Stimulated activated CD4-positive, alpha-beta T cell treated with anti-CD3 and anti-CD28 coated beads, Interleukin-15, amount 100 ng/mL, for 48 hours (primary cell): ENCODE measurements at regions not wholly inside any gene's neighbourhood (a gene's known extent, or its start where the extent isn't known, plus 50 kb on each side); places are given as distances from the start of the nearest gene placed in this dataset.

ENCODE experiments used
- DNase-seq, 2 donors: peaks; one replicate each; pipeline ENCODE4 v3.0.0-alpha.2; 2020; ENCODE audit warnings: low read depth in 2 of 2

DNA sequence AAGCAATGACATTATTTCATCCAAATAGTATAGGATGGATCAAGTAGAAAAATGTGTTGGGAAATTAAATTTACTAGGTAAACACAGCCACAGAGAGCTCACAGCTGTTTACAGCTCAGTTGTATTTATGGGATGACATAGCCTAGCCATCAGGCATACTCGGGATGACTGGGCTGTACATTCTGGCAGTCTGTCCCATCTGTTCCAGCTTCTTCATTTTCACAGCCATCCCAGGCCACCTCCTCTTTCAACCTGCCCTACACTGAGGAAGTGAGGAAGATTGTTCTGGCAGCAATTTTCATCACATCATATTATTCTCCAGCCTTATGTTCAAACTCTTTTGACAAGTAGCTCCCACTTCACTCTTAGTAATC lies 98.4 kb upstream of the PFN2 start:
- no peak for DNase-seq

DNA sequence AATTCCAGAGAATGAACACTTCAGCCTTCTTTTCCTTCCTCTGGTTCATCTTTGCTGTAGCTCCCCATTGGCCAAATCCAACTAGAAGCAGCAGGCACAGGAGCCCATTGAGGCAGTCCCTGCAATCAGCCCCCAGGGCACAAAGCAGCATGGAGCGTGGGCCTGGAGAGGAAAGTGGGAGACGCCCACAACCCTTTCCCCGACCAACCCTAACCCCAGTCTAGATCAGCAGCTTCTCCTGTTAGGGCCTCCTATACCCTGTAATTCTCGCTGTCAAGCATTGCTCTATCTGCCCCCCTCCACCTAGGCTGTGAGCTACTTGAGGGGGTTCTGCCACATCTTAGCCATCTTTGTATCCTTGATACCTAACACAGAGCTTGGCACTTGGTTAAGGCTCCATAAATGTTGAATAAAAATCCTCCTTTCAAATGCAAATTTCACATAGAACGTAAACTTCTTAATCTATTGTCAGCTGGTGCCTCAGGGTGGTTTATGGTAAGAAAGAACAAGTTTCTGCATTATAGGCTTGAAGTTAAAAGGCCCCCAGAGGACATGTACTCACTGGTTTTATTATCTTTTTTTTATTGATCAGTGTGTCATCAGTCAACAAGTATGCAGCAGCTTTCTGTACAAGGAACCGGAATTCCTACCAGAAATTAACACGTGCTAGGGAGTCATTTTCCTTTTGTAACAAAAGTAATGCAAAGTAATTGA lies 97.9 kb upstream of the PFN2 start:
- no peak for DNase-seq

DNA sequence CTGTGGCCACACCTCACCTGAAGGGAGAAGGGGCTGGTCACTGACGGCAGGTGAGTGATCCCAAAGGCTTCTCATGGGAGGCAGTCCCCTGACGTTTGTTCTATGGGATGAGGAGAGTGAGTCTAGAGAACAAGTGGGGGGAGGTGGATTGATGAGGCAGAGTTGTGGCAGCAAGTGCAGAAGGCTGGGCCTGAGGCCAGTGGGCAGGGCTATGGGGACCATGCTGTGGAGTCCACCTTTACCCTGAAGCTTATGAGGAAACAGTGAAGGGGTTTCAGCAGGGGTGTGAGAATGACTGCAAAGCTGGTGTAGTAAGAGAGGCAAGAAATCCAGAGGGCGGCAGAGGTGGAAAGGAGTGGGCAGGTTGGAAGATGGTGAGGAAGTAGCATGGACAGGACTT lies 96.9 kb upstream of the PFN2 start:
- DNase-seq, result no peak

DNA sequence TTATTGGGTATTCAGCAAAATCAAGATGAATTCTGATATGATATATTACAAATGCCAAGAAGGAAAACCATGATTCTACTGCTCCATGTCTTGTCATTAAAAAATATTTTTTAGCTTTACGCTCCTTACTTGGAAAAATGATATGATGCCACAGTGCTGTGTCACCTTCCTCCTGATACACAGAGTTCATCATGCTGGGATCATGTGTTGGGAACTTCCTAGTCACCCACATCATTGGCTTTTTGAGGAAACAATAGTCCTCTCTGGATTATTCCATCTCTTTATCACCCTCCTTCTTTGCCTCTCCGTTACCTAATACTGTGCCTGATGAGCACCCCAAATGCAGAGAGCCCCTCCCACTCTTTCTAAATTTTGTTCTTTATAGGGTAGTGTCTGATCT lies 94.3 kb upstream of the PFN2 start:
- DNase-seq, result no peak

DNA sequence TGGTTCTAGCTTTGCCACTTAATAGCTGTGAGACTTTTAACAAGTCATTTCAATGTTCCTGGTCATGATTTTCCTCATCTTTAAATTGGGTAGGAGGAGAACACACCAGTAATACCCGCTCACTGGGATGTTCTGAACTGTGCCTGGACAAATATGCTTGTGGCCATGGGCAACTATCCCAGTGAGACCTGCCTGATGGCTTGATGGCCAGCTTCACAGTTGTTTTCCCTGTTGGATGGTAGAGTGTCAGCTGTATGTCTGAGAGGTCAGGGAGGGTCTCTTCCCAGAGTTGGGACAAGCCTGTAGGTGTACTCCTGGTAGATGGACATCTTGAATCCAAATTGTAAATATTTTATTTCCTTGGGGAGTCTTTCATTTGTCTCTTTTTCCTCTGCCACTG lies 92.5 kb upstream of the PFN2 start:
- no peak for DNase-seq

DNA sequence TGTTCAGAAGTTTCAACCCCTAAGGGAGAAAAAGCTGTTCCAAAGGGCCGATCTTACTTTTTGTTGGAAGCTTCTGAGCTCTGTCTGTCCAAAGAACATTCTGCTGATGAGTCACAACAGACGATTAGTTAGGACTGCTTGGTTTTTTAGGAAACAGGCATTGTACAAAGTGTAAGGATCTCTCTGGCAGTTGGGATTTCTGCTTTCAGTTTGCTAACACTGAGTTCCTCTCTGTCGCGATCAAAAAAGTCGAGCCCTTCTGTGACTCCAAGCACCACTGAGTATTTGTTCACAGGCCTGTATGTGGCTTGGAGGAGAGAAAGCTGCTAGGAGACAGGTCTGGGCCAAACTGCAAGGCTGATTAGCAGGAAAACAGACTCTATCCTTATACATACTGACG lies 91.8 kb upstream of the PFN2 start:
- DNase-seq, result no peak

DNA sequence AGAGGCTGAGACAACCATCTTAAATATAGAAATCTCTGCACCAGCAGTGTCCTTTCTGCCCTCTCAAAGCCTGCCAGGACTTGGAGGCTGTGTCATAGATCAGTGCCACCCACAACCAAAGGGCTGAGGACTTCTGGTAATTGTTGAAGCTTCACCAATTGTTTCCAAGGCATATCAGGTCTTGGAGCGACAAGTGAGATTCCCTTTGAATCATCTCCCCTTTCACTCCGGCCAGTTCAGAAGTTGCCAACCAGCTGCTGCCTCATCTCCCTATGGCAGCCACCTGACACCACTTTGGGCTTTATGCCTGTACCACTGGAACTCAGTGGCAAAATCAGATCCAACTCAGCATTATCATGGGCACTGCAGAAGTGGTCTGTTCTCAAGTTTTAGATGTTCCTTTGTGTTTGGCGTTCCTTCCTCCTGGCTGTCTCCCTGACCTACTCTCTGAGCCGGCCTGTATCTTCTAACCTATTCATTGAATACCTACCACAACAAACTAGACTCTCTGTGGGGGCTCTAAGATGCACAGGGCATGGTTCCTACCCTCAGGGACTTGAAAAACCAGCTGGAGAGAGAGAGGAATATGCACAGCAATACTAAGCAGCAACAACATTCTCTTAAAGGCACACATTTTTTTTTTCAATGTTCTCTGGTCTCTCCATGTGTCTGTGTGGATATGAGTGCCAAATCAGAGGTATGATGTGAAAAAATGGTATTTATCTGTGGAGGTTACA lies 90.8 kb upstream of the PFN2 start:
- DNase-seq, result no peak

DNA sequence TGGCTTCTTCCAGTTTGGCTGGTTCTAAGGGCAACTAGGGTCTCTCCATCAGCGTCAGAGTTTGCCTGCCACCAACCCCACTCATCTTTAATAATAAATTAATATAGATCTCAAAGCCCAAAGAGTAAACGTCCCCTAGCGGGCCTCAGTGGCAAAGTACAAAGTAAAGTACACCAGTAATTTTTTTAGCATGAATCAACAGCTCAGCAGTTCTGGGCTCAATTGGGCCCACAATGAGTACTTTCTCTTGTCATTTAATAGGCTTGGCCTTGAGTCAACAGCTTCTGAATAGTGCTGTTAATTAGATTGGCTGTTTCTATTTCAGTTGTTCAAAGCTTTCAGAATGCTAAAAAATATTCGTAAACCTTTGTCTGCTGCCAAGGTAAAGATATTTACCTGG lies 89.0 kb upstream of the PFN2 start:
- no peak for DNase-seq

DNA sequence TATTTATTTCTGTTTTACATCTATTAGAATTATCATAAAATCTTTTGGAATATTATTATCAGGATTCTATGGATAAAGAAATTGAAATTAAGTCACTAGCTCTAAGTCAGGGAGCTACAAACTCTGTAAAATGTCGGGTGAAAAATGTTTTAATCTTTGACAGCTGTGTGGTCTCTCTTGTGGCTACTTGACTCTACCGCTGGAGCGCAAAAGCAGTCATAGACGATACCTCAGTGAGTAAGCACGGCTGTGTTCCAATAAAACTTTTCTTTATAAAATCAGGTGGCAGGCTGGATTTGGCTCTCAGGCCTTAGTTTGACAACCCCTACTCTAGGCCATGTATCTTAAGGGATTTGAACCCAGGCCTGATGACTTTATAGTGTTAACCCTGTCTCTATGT lies 88.5 kb upstream of the PFN2 start:
- no peak for DNase-seq

DNA sequence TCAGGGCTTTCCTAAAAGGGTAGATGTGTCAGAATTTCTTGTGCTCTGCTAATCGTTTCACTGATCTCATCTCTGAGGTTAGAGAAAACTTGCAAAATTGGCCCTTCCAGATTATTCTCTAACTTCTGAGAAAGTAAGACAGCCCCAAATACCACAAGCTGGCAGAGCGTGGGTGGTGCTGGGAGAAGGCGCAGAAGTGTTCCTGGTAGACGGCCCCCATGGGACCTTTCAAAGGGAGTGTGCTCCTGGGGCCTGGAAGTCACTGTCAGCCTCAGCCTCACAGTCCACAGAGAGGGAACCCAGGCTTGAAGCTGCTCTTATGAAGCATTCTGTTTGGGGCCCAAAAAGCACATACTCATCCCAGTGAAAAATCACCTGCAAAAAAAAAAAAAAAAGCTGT lies 86.5 kb upstream of the PFN2 start:
- no peak for DNase-seq

DNA sequence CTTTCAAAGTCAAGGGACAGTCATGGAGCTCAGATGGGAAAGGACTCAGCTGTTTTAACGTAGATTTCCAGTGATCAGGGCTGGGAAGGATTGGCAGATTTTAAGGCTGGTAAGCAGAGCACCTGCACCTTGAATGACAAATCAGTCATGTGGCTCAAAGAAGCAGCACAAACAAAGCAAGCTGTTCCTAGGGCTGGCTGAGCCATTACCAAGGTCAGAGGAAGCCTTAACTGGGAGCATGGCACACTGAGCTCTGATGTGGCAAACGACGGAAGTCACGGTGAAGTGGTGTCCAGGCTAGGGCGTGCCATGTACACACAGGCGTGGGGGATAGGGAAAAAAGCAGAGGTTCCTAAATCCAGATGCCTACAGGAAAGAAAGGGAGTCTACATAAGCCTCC lies 84.6 kb upstream of the PFN2 start:
- no peak for DNase-seq

DNA sequence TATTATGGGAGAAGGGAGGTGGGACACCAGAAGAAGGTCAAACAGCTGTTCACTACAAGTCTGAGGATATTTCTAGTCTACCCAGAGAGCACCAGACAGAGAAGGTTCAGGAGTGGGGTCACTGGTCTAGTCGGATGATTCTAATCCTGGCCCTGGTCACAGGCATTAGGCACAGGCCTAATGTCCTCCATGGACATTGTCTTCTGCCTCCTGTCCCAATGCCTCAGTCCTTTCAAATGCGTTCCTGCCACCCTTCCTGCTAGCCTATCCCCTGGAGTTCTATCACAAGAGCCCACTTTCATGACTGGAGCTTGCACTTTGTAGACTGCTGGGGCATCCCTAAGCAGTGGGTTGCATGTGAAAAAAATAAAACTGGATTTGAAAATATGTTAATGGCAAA lies 83.9 kb upstream of the PFN2 start:
- DNase-seq, result no peak

DNA sequence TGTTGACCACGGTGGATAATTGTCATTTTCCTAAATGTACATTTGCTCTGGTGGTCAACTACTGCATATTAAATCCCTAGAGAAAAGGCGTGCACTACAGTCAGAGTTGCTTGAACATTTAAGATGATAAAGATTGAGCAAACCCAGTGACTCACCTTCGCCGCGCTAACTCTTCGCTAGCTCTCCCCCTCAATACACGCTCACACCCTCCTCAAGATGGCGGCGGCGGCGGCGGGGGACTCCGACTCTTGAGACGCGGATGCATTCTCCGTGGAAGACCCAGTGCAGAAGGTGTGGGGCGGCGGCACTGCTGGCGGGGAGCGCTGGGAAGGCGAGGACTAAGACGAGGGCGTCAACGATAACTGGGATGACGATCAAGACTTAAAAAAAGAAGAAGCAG lies 79.8 kb upstream of the PFN2 start:
- DNase-seq, result no peak

DNA sequence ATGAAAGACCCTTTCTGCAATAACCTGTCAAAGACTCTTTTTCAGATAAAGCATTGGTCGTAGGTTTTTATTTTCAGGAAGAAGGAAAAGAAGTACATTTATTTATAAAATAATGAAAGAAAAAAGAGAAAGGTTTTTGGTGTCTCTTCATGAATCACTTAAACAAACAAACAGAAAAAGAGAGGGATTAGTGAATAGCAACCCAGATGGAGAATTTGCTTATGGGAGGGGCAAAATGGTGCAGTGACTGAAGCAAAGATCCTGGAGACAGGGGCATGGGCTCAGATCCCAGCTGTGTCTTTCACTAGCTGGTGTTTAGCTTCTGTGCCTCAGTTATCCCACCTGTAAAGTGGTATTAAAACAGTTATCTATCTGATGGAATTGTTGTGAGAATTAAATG lies 78.6 kb upstream of the PFN2 start:
- no peak for DNase-seq

DNA sequence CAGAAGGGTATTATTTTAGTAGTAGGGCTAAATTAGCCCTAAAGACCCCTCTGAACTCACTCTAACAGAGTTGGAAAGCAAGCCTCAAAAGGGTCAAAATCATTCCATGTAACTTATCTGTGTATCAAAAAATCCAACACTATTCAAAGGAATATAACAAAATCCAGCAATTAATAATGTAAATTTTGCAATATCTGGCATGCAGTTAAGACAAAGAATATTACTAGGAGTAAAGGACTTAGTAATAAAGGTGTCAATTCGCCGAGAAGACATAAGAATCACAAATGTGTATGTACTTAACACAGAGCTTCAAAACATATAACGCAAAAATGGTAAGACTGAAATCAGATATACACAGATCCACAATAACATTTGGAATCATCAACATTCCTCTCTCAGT lies 71.2 kb upstream of the PFN2 start:
- DNase-seq, result no peak

DNA sequence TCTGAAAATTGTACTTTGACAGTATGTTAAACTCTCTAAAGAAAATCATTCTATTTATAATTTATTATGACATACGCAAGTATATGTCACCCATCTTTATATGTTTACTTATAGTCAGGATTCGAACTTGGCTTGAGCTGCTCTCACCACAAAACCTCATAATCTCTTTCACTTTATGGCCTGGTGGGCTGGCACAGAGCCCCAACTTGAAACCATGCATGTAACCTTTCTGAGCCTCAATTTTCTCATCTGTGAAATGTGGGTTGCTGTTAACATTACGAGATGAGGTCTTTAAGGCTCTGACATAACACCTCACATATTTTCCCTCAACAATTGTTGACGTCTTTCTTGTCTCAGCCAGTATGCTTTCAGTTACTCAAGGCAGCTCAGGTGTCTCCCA lies 69.4 kb upstream of the PFN2 start:
- DNase-seq, result no peak

DNA sequence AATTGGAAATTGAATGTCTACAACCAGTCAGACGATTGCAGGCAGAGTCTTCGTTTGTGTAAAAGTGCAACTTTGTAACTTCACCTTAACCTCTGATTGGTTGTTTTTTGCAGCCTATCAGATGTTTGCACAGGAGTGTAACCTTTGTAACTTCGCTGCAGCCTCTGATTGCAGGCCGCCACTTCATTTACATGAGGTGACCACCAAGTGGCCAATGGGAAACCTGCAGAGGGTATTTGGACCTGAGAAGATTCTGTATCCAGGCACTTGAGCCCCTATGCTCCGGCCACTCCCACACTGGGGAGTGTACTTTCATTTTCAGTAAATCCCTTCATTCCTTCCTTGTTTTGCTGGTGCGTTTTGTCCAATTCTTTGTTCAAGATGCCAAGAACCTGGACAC lies 68.1 kb upstream of the PFN2 start:
- no peak for DNase-seq

DNA sequence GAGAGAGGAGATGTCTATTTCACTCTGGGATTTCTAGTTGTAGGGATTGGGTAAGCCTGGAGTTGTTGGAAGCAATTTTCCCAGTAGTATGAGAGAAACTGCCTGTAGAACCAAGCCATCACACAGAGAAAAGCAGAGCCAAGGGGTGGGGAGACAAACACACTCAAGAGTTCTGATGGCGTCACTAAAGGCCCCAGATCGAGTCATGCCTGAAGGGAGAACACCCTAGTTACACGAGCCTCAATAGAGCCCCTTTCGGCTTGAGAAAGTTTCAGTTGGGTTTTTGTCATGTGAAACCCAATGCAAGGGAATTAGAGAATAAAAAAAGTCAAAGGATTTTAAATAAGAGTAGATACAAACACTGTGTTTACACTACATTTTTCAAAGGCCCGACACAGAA lies 66.1 kb upstream of the PFN2 start:
- DNase-seq, result no peak

DNA sequence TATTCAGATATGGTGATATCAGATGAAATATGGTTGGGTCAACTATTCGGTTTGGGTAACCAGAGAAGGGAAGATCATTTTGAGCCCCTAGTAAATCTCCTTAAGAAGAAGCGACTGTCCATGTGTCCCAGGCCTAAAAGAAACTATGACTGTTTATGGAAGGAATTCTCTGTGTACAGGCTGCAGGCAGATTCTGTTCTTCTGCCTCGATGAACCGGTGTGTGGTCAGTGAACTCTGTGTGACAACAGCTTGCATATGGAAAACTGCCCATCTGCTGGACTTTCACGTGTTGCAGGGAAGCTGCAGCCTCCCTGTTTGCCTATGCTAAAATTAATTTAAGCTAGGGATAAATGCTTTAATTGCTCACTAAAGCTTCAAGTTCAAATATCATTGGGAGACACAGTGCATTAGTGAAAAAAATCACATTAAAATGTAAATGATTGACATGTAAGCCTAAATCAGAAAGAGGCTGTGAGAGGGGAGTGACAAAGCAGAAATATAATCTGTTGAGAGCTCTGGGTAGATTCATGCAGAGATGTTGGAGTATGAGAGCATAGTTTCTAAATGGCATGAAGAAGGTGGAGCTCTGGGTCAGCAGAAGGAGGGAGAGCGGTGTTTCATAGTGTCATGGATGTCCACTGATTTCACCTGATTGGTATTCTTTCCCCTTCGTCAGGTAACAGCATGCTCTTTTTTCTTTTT lies 65.4 kb upstream of the PFN2 start:
- DNase-seq, result no peak

DNA sequence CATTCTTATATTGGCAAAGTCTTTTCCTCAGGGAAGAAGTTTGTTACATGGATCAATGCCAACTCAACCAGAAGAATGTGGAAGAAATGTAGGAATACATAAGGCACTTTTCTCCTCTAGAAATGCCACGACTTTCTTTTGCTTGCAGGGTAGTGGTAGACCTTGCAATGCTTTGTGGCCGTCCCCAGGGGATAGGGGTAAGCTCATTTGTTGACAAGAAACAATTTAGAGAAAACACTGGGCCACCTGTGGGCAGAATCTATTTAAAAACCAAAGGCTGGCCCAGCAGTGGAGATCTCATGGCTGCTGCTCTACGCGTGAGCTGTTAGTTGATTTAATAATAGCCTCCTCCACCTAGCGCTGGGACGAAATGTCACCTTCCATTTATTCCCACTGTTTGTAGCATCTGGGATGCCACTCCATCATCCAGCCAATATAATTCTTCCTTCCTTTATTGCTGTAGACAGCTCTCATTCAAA lies 64.6 kb upstream of the PFN2 start:
- DNase-seq, result no peak

DNA sequence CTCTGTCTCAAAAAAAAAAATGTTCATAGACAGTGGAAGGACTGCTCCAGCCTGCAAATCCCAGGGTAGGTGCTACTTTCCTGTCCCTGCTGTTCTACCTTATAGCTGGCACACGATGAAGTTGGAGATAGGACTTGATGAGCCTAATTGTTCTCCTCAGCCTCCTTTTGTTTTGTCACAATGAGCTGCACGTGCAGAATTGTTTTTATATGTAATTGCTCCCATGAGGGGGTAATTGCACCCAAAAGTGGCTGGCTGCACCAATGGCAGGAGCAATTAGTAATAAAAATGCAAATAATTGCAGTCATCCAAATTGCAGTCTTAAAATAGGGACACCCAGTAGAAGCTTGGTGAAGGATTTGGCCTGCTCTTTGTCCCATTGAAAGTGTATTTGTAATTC lies 63.0 kb upstream of the PFN2 start:
- no peak for DNase-seq

DNA sequence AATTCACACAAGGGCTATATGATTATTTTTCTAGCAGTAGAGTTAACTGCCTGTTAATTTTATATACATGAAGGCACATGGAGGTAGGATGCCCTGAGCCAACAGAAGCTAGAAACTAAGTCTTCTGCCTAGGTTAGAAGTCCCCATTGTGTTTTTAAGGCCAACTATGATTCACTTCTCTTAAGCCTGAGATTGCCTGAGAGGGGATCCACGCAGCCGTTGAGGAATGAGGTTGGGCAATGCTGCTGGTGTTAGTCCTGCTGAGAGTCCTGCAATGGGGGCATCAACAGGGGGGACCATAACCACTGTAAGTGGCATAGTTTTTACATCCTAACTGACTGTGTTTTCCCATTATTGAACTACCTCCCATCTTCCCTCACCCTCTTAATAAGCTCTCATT lies 60.1 kb upstream of the PFN2 start:
- DNase-seq, result no peak

DNA sequence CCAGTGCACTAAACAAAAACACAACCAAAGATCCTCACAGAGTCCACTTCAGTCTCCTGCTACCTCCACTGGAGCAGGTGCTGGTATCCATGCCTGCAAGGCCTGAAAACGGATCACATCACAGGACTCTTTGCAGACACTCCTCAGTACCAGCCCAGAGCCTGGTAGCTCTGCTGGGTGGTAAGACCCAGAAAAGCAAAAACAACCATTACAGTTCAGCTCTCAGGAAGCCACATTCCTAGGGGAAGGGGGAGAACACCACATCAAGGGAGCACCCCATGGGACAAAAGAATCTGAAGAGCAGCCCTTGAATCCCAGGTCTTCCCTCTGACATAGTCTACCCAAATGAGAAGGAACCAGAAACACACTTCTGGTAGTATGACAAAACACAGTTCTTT lies 52.5 kb upstream of the PFN2 start:
- DNase-seq, result no peak
